ENCODE measurements at regions not wholly inside any gene's neighbourhood (a gene's known extent, or its start where the extent isn't known, plus 50 kb on each side); places are given as distances from the start of the nearest gene placed in this dataset.

DNA sequence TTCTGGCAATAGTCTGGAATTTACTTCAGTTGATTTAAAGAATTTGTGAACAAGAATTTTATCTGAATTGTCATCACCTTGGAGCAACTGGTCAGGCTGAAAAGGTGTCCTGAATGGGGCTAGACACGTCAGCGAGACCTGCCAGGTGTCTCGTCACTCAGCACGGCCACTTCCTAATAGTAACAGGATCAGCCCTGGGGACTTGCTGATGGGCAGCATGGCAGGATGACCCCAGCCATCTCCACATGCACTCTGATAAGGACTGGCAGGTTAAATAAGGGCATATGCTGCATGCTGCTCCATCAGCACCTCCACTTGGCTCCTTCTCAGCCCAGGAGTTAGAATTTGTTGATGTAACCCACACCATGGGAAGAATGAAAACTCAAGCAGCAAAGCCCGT is 224.2 kb downstream of the FOXO1 start:
- dilution Hi-C loops (cut with MboI; ENCODE audit: extremely low pct_ligation_motif_present, low sequenced_read_pairs), result no loop called here
- no peak overlapping the region for H2AFZ ChIP-seq (ENCODE audit: control insufficient read depth, low read length)
- no peak overlapping the region for H3K27ac ChIP-seq (ENCODE audit: control insufficient read depth, insufficient read depth, low read length)
- H3K79me2 ChIP-seq (ENCODE audit: control insufficient read depth, insufficient read depth, low read length), result no peaks in the 10 kb centered on the region
- no peak overlapping the region for H3K9ac ChIP-seq (ENCODE audit: control insufficient read depth, extremely low read depth, insufficient read depth, low read length)
- DNase-seq (ENCODE audit: low read depth, low spot score), result no peak
- no peak overlapping the region for H3K4me3 ChIP-seq (ENCODE audit: control insufficient read depth in 2 of 3, extremely low read depth in 1 of 3, insufficient read depth in 2 of 3, low read depth in 1 of 3, low read length in 3 of 3)
- no peaks in the 10 kb centered on the region for H4K20me1 ChIP-seq (ENCODE audit: control insufficient read depth, extremely low read depth, insufficient read depth, low read length)
- no peak for TF ChIP-seq EZH2 (IDR thresholded peaks at IDR 0.05; ENCODE audit: low read length)
- TF ChIP-seq, protein P1, sequence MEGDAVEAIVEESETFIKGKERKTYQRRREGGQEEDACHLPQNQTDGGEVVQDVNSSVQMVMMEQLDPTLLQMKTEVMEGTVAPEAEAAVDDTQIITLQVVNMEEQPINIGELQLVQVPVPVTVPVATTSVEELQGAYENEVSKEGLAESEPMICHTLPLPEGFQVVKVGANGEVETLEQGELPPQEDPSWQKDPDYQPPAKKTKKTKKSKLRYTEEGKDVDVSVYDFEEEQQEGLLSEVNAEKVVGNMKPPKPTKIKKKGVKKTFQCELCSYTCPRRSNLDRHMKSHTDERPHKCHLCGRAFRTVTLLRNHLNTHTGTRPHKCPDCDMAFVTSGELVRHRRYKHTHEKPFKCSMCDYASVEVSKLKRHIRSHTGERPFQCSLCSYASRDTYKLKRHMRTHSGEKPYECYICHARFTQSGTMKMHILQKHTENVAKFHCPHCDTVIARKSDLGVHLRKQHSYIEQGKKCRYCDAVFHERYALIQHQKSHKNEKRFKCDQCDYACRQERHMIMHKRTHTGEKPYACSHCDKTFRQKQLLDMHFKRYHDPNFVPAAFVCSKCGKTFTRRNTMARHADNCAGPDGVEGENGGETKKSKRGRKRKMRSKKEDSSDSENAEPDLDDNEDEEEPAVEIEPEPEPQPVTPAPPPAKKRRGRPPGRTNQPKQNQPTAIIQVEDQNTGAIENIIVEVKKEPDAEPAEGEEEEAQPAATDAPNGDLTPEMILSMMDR (optimal IDR thresholded peaks at IDR 0.05 in 1 of 3, IDR thresholded peaks at IDR 0.05 in 1 of 3, conservative IDR thresholded peaks at IDR 0.05 in 1 of 3; ENCODE audit: extremely low read depth in 1 of 3, insufficient read depth in 2 of 3, low read length in 3 of 3), result no peak
- H3K36me3 ChIP-seq (ENCODE audit: control insufficient read depth in 2 of 2, extremely low read depth in 1 of 2, insufficient read depth in 2 of 2, low read length in 2 of 2), result no peaks in the 10 kb centered on the region
- H3K4me2 ChIP-seq (ENCODE audit: control insufficient read depth, extremely low read depth, insufficient read depth, low read depth, low read length), result no peak overlapping the region
- H3K4me1 ChIP-seq (ENCODE audit: control insufficient read depth, extremely low read depth, insufficient read depth, low read length), result peaks cover 8% of the 10 kb centered on the region
- H3K9me1 ChIP-seq (ENCODE audit: control insufficient read depth, extremely low read depth, insufficient read depth, low read length), result no peaks in the 10 kb centered on the region
- no peaks in the 10 kb centered on the region for H3K27me3 ChIP-seq (ENCODE audit: control insufficient read depth, extremely low read depth, insufficient read depth, low read length)
- FAIRE-seq, result no peak
- no peaks in the 10 kb centered on the region for H3K9me3 ChIP-seq (ENCODE audit: control insufficient read depth, low read depth, low read length)

DNA sequence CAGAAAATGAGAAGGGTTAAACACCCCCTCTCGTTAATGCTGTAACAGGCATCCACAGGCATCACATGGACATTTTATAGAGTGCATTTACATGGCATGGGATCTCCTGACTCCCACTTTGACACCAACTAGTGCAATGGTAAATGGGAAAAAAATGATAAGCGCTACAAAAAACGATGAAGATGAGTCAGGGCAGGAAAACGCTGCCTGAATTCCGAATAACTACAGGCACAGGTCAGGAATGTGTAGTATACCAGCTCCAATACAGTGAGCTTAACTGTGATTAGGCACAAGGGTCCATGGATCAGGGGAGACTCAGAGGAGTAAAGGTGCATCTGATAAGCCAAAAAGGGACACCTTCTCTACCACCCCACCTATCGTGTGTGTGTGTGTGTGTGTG is 223.6 kb downstream of the FOXO1 start:
- Histone ChIP-seq H3K4me3 (ENCODE audit: control insufficient read depth in 2 of 3, extremely low read depth in 1 of 3, insufficient read depth in 2 of 3, low read depth in 1 of 3, low read length in 3 of 3) (no peak overlapping the region), H3K79me2 (ENCODE audit: control insufficient read depth, insufficient read depth, low read length) (no peaks in the 10 kb centered on the region), H3K4me1 (ENCODE audit: control insufficient read depth, extremely low read depth, insufficient read depth, low read length) (peaks cover 8% of the 10 kb centered on the region), H3K9me3 (ENCODE audit: control insufficient read depth, low read depth, low read length) (no peaks in the 10 kb centered on the region), H4K20me1 (ENCODE audit: control insufficient read depth, extremely low read depth, insufficient read depth, low read length) (no peaks in the 10 kb centered on the region), H3K9me1 (ENCODE audit: control insufficient read depth, extremely low read depth, insufficient read depth, low read length) (no peaks in the 10 kb centered on the region), H3K27me3 (ENCODE audit: control insufficient read depth, extremely low read depth, insufficient read depth, low read length) (no peaks in the 10 kb centered on the region), H3K9ac (ENCODE audit: control insufficient read depth, extremely low read depth, insufficient read depth, low read length) (no peak overlapping the region), H2AFZ (ENCODE audit: control insufficient read depth, low read length) (no peak overlapping the region), H3K4me2 (ENCODE audit: control insufficient read depth, extremely low read depth, insufficient read depth, low read depth, low read length) (no peak overlapping the region), H3K36me3 (ENCODE audit: control insufficient read depth in 2 of 2, extremely low read depth in 1 of 2, insufficient read depth in 2 of 2, low read length in 2 of 2) (no peaks in the 10 kb centered on the region), H3K27ac (ENCODE audit: control insufficient read depth, insufficient read depth, low read length) (no peak overlapping the region)
- FAIRE-seq (no peak), DNase-seq (ENCODE audit: low read depth, low spot score) (no peak)
- TF ChIP-seq, protein P1 (optimal IDR thresholded peaks at IDR 0.05 in 1 of 3, IDR thresholded peaks at IDR 0.05 in 1 of 3, conservative IDR thresholded peaks at IDR 0.05 in 1 of 3; ENCODE audit: extremely low read depth in 1 of 3, insufficient read depth in 2 of 3, low read length in 3 of 3), result no peak
- TF ChIP-seq EZH2 (IDR thresholded peaks at IDR 0.05; ENCODE audit: low read length), result no peak
- dilution Hi-C loops (cut with MboI; ENCODE audit: extremely low pct_ligation_motif_present, low sequenced_read_pairs), result no loop called here

Data from keratinocyte (primary cell).